Caco-2 (cell line): ENCODE measurements at regions not wholly inside any gene's neighbourhood (a gene's known extent, or its start where the extent isn't known, plus 50 kb on each side); places are given as distances from the start of the nearest gene placed in this dataset.

ENCODE experiments used
- BruUV-seq: library from RNA; stranded (reverse); fragments of 400-500 nt; replicated peaks from 2 replicates; lab custom pipeline; 2021; lab: Mats Ljungman, UMichigan
- CTCF ChIA-PET: fragments of 300-600 bp; sonication (Branson Sonifier 250); formaldehyde crosslinking; loops from one replicate; lab custom pipeline; 2022; ENCODE audit warnings: antibody characterized with exemption; lab: Charles Lee
- POLR2A ChIA-PET: fragments of 300-600 bp; sonication (Branson Sonifier 250); formaldehyde crosslinking; loops from one replicate; lab custom pipeline; 2022; ENCODE audit warnings: antibody characterized with exemption; lab: Charles Lee
- DNase-seq, 2 experiments: peaks; one replicate each; pipeline versions ENCODE4 v3.0.0 to v3.0.0-alpha.2; 2020 to 2022
- H3K27me3 ChIP-seq: replicated peaks from 2 replicates; pipeline ENCODE4 v1.6.0; 2011; ENCODE audit warnings: low read length; ENCODE audit not compliant: control insufficient read depth, insufficient read depth
- H3K36me3 ChIP-seq: 2 replicates; pipeline ENCODE4 v1.5.1; 2011; ENCODE audit warnings: low read length; ENCODE audit not compliant: control insufficient read depth, insufficient read depth
- H3K4me1 ChIP-seq: fragments of 250-450 bp; sonication (Bioruptor Pico); 2 replicates; pipeline ENCODE4 v1.5.1; 2020; ENCODE audit warnings: mild to moderate bottlenecking
- H3K4me3 ChIP-seq: 2 replicates; pipeline ENCODE4 v1.5.1; 2011; ENCODE audit warnings: low read depth, mild to moderate bottlenecking, control low read depth, low read length
- H3K9me3 ChIP-seq: fragments of 250-450 bp; sonication (Bioruptor Pico); 2 replicates; pipeline ENCODE4 v1.5.1; 2020; ENCODE audit warnings: mild to moderate bottlenecking, moderate library complexity
- H3K27ac Mint-ChIP-seq: one replicate; pipeline ENCODE4 v1.8.0; 2022; ENCODE audit warnings: mixed read lengths; ENCODE audit not compliant: unreplicated experiment
- H3K27me3 Mint-ChIP-seq: one replicate; pipeline ENCODE4 v1.8.0; 2022; ENCODE audit warnings: mixed read lengths; ENCODE audit not compliant: insufficient read depth, unreplicated experiment
- H3K36me3 Mint-ChIP-seq: one replicate; pipeline ENCODE4 v1.8.0; 2022; ENCODE audit warnings: mild to moderate bottlenecking, mixed read lengths; ENCODE audit not compliant: insufficient read depth, unreplicated experiment
- H3K4me1 Mint-ChIP-seq: one replicate; pipeline ENCODE4 v1.8.0; 2022; ENCODE audit warnings: low read depth, mixed read lengths; ENCODE audit not compliant: unreplicated experiment
- H3K4me3 Mint-ChIP-seq: one replicate; pipeline ENCODE4 v1.8.0; 2022; ENCODE audit warnings: mild to moderate bottlenecking, moderate library complexity, mixed read lengths; ENCODE audit not compliant: unreplicated experiment
- H3K9me3 Mint-ChIP-seq: one replicate; pipeline ENCODE4 v1.8.0; 2022; ENCODE audit warnings: mixed read lengths; ENCODE audit not compliant: unreplicated experiment
- intact Hi-C: fragments of 100-400 bp; cut with micrococcal nuclease; formaldehyde crosslinking; loops from one replicate; pipeline ENCODE4 v1.10.0; 2022; ENCODE audit not compliant: unreplicated experiment
- TF ChIP-seq, protein P1 (sequence below), 2 experiments: fragments of 200-600 bp in 1 of 2; IDR thresholded peaks; 1 replicate in 1 of 2; 2 replicates in 1 of 2; pipeline versions ENCODE4 v1.5.1 to v1.8.0; 2011 to 2022; ENCODE audit warnings: antibody characterized with exemption in 1 of 2, control low read depth in 1 of 2, inconsistent platforms in 1 of 2, low read depth in 1 of 2, low read length in 1 of 2, mild to moderate bottlenecking in 1 of 2, moderate library complexity in 1 of 2; ENCODE audit not compliant: insufficient read depth in 1 of 2, severe bottlenecking in 1 of 2, unreplicated experiment in 1 of 2

DNA sequence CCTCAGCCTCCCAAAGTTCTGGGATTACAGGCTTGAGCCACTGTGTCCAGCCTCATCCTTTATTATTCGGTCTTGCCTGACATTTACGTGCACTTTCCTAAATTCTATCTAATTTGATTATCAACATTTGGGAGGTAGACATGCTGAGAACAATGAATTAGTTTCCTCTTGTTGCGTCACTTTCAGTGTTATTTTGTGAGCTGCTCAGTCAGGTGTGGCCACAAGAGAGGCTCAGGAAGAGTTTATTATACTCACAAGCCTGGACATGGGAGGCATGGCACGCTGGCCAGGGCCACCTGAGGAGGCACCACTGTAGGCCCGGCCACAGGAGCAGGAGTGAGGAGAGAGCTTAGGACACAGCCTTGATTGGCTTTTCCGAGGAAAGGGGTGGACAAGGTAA lies 59.7 kb upstream of the RBFOX2 start:
- TF ChIP-seq, protein P1, sequence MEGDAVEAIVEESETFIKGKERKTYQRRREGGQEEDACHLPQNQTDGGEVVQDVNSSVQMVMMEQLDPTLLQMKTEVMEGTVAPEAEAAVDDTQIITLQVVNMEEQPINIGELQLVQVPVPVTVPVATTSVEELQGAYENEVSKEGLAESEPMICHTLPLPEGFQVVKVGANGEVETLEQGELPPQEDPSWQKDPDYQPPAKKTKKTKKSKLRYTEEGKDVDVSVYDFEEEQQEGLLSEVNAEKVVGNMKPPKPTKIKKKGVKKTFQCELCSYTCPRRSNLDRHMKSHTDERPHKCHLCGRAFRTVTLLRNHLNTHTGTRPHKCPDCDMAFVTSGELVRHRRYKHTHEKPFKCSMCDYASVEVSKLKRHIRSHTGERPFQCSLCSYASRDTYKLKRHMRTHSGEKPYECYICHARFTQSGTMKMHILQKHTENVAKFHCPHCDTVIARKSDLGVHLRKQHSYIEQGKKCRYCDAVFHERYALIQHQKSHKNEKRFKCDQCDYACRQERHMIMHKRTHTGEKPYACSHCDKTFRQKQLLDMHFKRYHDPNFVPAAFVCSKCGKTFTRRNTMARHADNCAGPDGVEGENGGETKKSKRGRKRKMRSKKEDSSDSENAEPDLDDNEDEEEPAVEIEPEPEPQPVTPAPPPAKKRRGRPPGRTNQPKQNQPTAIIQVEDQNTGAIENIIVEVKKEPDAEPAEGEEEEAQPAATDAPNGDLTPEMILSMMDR (IDR thresholded peaks at IDR 0.05; ENCODE audit: insufficient read depth in 1 of 2, low read depth in 1 of 2, low read length in 1 of 2, severe bottlenecking in 1 of 2, unreplicated experiment in 1 of 2): no peak
- no peaks in the 10 kb centered on the region for H3K9me3 Mint-ChIP-seq
- H3K4me3 ChIP-seq: no peak overlapping the region
- H3K36me3 Mint-ChIP-seq: no peaks in the 10 kb centered on the region
- DNase-seq: no peak
- no peaks in the 10 kb centered on the region for H3K4me1 Mint-ChIP-seq
- H3K4me1 ChIP-seq: peaks cover 12% of the 10 kb centered on the region
- H3K36me3 ChIP-seq: no peaks in the 10 kb centered on the region
- H3K4me3 Mint-ChIP-seq: no peak overlapping the region
- no TSS peak for BruUV-seq
- intact Hi-C loops: no loop called here
- ChIA-PET CTCF (no interaction called here), POLR2A (no interaction called here)
- peaks cover 3% of the 10 kb centered on the region; the same call in 1 of the 2 replicates for H3K9me3 ChIP-seq
- H3K27me3 ChIP-seq: no peaks in the 10 kb centered on the region
- H3K27me3 Mint-ChIP-seq: no peaks in the 10 kb centered on the region
- H3K27ac Mint-ChIP-seq: no peak overlapping the region

DNA sequence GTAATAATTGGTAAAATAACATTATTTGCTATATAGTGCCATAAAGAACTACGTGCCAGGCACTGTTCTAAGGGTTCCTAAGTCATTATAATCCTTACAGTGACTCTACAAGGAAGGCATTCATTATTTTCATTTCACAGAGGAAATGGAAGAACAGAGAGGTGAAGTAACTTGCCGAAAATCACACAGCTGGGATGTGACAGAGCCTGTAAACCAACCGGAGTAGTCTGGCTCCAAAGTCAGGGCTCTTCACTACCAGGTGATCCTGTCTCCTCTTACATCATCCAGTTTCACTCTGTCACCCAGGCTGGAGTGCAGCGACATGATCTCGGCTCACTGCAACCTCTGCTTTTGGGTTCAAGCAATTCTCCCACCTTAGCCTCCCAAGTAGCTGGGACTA lies 59.2 kb upstream of the RBFOX2 start:
- TF ChIP-seq, protein P1 (IDR thresholded peaks at IDR 0.05; ENCODE audit: insufficient read depth in 1 of 2, low read depth in 1 of 2, low read length in 1 of 2, severe bottlenecking in 1 of 2, unreplicated experiment in 1 of 2): no peak
- Histone ChIP-seq H3K9me3 (peaks cover 3% of the 10 kb centered on the region; the same call in 1 of the 2 replicates), H3K4me3 (no peak overlapping the region), H3K27me3 (no peaks in the 10 kb centered on the region), H3K4me1 (peaks cover 12% of the 10 kb centered on the region), H3K36me3 (no peaks in the 10 kb centered on the region)
- no peak for DNase-seq
- CTCF ChIA-PET: no interaction called here
- no TSS peak for BruUV-seq
- Mint-ChIP-seq H3K4me3 (no peak overlapping the region), H3K27me3 (no peaks in the 10 kb centered on the region), H3K27ac (no peak overlapping the region), H3K9me3 (no peaks in the 10 kb centered on the region), H3K4me1 (no peaks in the 10 kb centered on the region), H3K36me3 (no peaks in the 10 kb centered on the region)
- POLR2A ChIA-PET: no interaction called here
- intact Hi-C loops: no loop called here

DNA sequence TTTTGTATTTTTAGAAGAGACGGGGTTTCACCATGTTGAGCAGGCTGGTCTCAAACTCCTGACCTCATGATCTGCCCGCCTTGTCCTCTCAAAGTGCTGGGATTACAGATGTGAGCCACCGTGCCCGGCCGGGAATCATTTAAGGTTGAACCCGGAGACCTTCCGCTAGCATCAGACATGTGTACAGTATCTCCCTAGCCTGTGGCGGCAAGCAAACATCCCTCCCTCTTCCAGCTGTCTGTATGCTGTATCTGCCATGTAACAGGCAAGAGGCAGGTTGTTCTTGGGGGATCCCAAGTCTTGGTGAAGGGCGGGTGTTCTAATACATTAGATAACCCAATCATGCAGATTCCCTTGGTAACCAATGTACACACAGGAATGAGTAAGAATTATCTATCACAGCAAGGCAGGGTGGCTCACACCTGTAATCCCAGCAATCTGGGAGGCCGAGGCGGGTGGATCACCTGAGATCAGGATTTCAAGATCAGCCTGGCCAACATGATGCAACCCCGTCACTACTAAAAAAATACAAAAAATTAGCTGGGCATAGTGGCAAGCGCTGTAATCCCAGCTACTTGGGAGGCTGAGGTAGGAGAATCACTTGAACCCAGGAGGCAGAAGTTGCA lies 58.1 kb upstream of the RBFOX2 start:
- Histone ChIP-seq H3K4me3 (no peak overlapping the region), H3K36me3 (no peaks in the 10 kb centered on the region), H3K9me3 (peaks cover 3% of the 10 kb centered on the region; the same call in 1 of the 2 replicates), H3K27me3 (no peaks in the 10 kb centered on the region), H3K4me1 (peaks cover 12% of the 10 kb centered on the region)
- Mint-ChIP-seq H3K4me3 (no peak overlapping the region), H3K9me3 (no peaks in the 10 kb centered on the region), H3K36me3 (no peaks in the 10 kb centered on the region), H3K4me1 (no peaks in the 10 kb centered on the region), H3K27me3 (no peaks in the 10 kb centered on the region), H3K27ac (no peak overlapping the region)
- POLR2A ChIA-PET: no interaction called here
- CTCF ChIA-PET: no interaction called here
- no TSS peak for BruUV-seq
- intact Hi-C loops: no loop called here
- TF ChIP-seq, protein P1 (IDR thresholded peaks at IDR 0.05; ENCODE audit: insufficient read depth in 1 of 2, low read depth in 1 of 2, low read length in 1 of 2, severe bottlenecking in 1 of 2, unreplicated experiment in 1 of 2): no peak
- DNase-seq: no peak
